Activated CD4-positive, alpha-beta T cell treated with anti-CD3 and anti-CD28 coated beads for 1 hour (primary cell): ENCODE measurements at regions not wholly inside any gene's neighbourhood (a gene's known extent, or its start where the extent isn't known, plus 50 kb on each side); places are given as distances from the start of the nearest gene placed in this dataset.
A peak's percentile ranks its signal among the peaks of the same experiment; 100 is the strongest.
"Not testable (repeated sequence)": the region's sequence is repeated elsewhere in the genome, so short reads cannot be mapped to it uniquely, and the experiment has no call there.

Experiments used
- DNase-seq: peaks from one replicate; pipeline ENCODE4 v3.0.0-alpha.2; 2020

DNA sequence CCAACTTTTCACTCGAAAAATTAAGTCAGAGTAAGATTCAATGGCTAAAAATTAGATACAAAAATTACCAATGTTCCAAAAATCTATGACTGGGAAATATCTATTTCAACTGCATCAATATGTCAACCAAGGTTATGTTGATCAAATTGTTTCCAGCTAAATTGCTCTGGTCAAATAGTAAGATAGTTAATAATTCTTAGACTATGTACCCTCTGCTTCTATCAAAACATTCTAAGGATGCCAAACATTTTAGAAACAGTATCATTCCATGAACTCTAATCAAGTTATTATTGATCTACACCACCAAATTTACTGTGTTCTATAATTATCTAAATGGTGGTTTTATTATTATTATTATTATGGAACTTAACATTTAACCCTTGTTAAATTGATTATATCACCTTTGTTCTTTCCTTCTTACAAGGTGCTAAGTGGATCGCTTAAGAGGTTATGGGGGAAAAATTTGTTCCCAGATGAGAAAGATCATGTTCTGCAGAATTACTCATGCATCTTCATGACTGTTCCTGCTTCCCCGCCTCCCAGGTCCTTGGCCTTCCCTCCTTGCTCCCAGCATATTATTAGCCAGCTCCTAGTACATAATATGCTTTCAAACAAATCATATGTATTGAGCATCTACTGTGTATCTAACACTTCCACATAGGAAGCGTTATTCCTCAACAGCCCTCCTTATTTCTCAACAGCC lies 240.5 kb upstream of the KRR1 start:
- no peak for DNase-seq

DNA sequence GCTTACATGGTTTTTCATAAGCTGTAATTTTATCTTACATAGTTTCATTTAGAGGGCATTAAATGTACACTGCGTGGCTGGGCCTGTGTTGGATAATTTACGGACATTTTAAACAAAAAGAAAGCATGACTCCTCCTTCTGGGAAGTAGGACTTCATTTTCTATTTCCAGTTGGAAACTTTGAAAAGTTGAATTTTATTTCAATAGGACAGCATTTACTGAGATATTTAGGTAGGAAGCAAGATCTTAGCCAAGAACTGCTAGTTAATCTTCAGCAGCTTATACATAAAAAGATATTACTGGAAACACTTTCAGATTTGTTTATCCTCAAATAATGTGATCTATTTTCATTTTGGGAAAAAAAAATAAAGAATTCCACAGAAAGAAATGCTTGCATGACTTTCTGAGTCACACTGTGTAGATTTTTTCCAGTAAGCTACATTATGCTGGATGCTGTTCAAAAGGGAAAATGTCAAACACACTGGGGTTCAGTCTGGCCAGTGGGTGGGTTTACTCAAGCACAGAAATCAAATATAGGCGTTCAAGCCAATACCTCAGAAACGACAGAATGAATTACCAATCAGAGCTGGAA lies 239.4 kb upstream of the KRR1 start:
- DNase-seq, result no peak

DNA sequence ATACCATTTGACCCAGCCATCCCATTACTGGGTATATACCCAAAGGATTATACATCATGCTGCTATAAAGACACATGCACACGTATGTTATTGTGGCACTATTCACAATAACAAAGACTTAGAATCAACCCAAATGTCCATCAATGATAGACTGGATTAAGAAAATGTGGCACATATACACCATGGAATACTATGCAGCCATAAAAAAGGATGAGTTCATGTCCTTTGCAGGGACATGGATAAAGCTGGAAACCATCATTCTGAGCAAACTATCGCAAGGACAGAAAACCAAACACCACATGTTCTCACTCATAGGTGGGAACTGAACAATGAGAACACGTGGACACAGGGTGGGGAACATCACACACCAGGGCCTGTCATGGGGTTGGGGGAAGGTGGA lies 237.6 kb upstream of the KRR1 start:
- not testable (repeated sequence) for DNase-seq

DNA sequence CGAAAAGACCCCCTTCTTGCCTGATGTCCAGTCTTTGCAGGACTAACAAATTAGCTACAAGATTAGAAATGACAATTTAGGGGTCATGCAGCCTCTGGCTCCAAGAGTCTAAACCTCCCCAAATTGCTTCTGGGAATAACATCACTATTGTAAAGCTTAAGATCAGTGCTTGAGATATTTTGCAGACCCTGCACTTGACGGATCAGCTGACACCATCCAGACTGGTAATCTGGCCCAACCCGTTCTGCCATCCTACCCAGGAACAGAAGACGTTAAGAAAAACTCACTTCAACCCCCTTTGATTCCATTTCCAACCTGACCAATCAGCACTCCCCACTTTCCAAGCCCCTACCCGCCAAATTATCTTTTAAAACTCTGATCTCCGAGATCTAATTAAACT lies 236.7 kb upstream of the KRR1 start:
- no peak for DNase-seq

DNA sequence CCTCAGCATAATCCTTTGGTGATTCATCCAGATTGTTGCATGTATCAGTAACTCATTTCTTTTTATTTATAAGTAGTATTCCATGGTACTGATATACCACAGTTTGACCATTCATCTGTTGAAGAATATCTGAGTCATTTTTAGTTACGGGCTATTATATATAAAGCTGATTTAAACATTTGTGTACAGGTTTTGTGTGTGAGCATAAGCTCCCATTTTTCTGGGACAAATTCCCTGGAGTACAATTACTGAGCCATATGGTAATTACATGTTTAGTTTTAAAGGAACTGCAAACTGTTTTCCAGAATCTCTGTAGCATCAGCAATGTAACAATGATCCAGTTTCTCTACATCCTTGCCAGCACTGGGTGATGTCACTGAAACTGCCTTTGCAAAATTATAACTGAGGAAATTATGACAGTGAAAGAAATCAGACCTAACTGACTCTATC lies 236.2 kb upstream of the KRR1 start:
- no peak for DNase-seq

DNA sequence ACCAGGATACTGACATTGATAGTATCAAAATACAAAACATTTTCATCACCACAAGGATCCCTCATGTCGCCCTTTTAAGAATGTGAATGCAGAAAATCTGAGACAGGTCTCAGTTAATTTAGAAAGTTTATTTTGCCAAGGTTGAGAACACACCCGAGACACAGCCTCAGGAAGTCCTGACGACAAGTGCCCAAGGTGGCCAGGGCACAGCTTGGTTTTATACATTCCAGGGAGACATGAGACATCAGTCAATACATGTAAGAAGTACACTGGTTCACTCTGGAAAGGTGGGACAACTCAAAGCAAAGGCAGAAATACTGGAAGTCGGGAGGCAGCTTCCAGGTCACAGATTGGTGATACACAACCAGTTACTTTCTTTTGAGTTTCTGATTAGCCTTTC lies 235.2 kb upstream of the KRR1 start:
- no peak for DNase-seq

DNA sequence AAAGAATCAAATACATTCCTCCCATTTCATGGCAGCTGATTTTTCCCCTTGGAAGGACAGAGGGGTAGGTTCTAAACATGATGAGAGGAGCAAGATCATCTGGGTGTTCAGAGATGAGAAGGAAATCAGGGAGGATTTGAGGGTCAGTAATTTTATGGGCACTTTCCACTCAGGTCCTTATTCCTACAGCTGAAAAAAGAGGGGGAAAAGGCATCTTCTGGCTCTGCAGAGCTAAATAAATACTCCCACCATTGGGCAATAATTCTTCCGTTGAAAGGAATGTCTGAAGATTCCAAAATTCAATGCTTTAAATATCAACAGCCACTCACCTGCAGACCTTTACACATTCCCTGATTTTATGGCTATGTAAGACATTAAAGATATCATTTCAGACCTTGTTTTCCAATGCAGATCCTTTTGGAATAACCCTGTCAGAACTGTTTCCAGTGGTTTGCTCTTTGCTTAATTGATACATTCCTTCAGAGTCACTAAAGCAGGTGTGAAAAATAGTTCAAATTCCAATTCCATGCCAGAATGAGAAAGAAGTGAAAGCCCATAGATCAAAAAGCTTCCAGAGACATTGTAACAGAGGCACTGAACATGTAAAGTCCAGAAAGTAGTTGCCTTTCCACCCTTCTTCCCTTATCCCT lies 233.3 kb upstream of the KRR1 start:
- no peak for DNase-seq

DNA sequence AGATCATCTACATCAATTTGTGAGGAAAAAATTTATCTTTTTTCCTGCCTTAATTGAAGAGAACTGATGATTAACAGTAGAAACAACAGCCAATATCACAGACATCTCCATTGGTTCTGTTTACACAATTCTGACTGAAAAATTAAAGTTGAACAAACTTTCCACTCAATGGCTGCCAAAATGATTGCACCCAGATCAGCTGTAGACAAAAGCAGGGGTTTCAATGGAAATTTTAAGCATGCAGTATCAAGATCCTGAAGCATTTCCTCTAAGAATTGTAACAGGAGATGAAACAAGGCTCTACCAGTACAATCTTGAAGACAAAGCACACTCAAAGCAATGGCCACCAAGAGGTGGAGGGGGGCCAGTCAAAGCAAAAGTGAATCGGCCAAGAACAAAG lies 231.6 kb upstream of the KRR1 start:
- DNase-seq, result no peak

DNA sequence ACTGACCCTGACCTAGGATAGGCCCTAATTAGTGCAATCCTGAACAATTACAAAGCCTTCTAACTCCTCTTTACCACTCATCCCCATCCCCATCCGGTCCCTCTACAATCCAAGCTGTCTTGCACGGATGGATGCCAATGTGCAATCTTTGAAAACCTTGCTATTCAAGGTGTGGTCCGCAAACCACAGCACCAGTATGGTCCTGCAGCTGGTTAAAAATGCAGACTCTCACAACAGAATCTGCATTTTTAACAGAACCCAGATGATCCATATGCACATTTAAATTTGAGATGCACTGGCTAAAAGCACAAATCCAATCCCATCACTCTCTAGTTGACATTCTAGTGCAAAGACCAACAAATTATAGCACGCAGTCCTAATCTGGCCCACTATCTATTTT lies 230.6 kb upstream of the KRR1 start:
- DNase-seq, result no peak

DNA sequence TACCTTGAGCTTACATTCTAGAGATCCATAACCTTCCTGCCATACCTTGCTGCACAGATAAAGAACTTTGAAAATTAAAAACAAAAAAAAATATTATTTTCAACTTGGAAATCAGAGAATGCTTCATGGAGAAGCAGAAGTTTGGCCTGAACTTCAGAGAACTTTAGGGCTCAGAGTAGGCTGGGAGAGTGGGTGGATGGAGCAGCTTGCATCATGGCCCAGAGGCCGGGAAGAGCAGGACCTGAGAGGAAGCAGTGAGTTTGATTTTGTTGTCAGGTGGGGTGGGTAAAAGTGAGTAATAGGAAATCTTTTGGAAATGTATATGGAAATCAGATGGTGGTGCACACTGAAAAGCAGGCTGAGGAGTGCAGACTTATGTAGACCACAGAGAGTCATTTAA lies 228.5 kb upstream of the KRR1 start:
- DNase-seq, result no peak

DNA sequence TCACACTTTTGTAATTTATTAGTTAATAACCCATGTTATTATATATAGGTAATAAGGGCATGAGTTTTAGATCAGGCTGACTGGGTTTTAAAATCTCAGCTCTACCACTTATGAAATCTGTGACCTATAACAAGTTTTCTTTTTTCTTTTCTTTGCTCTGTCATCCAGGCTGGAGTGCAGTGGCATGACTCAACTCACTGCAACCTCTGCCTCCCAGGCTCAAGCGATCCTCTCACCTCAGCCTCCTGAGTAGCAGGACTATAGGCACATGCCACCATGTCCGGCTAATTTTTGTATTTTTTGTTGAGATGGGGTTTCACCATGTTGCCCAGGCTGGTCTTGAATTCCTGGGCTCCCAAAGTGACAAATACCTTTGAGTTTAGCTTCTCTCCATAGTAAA lies 227.7 kb upstream of the KRR1 start:
- not testable (repeated sequence) for DNase-seq

DNA sequence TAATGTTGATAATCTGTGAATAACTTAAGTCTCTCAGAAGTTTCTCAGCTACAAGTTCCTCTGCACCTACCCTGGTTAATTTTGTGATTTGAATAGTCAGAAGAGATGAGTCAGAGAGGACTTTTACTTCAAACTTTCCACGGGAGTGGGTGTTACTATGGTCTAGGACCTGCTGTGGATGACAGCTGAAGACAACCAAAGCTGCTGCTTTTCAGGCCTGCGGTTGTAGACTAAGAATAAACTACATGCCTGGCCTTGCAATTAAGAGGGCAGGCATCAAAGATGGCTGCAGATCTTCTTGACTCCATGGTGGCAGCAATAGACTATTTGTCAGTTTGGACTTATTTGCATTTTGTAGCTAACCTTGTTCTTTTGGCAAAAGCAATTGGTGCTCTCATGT lies 227.1 kb upstream of the KRR1 start:
- no peak for DNase-seq

DNA sequence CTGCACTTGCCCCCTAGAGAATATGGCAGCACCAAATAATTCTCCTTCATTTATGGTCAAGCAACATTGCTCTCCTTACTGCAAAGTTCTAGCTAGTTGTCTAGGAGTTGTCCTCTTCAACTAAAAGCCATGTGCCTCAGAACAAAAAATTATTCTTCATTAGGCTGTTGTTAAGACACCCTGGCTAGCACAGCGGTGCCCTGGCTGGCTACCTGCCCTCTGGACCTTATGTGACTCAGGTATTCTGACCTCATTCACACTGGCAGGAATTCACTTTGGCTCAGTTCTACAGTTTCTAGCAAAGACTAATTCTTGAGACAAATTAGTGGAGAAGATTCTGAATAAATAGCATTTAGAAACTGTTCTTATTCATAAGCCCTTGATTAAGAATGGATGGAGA lies 224.4 kb upstream of the KRR1 start:
- DNase-seq, result no peak

DNA sequence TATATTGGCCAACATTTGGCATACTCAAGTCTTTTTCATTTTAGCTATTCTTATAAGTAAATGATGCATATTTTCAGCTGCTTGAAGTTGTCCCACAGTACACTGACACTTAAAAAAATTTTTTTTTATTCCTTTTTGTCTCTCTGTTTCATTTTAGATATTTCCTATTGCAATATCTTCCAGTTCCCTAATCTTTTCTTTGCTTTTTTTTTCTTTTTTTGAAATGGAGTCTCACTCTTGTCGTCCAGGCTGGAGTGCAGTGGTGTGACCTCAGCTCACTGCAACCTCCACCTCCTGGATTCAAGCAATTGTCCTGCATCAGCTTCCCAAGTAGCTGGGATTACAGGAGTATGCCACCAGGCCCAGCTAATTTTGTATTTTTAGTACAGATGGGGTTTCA lies 217.4 kb upstream of the KRR1 start:
- no peak for DNase-seq

DNA sequence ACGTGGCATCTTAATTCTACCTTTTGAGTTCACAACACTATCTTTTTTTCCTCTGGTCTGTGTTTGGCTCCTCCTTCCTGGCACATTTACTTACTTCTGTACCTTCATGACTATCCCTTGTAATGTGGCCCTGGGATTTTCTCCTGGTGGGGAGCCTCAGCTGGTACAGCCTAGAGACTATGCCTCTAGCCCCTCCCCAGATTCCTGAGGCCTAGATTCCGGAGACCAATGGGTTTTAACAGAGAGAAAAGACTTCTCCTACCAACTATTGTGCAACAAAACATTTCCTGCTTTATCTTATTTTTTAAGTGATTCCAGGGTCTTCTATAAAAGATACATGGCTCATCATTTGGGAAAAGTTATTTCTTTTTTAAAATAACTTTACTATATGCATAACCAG lies 216.2 kb upstream of the KRR1 start:
- no peak for DNase-seq

DNA sequence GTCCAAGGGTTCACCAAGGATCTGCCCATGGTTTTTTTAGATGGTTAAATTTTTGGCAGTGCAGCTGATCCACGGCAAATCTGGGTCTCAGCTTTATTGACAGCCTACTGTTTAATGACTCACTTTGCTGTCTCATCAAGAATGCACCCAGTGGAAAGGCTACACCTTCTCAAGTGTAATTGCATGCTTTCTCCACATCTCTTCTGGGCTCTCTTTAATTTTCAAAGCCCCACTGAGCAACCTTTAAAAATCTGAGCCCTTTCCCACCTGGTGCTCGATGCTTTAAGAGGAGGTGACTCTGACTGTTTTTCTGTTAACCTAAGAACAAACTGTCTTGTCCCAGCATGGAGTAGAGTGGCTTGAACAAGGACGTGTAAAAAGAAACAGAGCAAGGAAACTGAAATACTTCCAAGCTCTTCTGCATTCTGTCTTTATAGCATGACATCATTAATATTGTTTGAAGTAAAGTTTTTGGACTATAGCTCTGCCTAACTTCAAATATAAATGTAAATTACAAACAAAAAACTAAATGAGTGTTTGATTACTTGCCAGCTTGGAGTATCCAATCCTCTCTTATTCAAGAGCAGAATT lies 214.2 kb upstream of the KRR1 start:
- no peak for DNase-seq

DNA sequence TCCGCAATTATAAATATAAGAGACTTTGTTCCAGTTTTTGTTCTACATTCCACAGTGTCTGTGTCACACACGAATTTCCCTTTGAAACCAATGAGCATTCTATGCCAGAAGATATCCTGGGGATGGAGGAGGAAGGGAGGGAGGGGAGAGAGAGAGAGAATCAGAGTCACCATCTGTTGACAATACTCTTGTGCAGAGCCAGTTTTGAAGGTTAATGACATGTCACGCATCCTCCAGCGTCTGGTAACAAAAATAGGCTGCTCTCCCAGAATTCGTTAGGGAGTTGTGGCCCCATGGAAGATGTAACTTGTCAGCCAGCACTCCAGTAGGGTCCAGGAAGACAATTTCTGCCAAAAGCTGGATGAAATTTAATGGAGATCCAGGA lies 213.5 kb upstream of the KRR1 start:
- DNase-seq, result no peak

DNA sequence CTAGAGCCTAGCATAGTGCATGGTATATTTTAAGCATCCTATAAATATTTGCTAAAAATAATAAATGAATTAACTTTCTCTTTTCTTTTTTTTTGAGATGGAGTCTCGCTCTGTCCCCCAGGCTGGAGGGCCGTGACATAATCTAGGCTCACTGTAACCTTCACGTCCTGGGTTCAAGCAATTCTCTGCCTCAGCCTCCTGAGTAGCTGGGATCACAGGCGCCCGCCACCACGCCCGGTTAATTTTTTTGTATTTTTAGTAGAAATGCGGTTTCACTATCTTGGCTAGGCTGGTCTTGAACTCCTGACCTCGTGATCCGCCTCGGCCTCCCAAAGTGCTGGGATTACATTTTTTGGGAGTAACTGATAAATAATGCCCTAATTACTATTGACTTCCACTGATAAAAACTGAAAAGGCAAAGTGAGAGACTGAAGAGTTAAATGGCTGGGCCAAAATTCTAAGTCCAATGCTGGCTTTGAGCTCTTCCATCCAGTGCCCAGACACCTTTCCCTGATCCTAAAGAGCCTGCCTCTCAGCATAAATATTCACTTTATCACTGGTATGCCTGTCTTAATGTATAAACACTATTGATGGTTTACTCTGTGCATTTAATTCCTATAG lies 213.0 kb upstream of the KRR1 start:
- DNase-seq, result no peak

DNA sequence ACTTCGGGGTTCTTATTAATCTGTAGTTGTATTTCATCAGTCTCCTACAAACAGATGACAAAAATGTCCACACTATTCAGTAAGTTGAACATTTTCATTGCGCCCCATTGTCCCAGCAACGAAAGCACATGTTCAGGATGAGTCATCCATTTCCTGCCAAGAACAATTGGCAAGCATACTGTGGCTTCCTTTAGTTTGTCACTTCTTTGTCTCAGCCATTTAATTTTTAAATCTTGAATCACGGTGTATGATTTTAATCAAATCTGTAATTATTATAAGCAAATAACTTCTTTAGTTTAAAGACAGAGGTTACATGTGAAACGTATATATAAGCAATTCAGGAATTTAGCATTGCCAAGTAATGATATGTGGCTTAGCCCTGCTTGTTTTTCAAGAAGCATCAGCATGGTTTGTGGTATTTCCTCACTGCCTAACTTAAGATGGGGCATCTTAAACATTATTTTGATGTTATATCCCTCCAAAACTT lies 211.3 kb upstream of the KRR1 start:
- DNase-seq, result peak; percentile 14

DNA sequence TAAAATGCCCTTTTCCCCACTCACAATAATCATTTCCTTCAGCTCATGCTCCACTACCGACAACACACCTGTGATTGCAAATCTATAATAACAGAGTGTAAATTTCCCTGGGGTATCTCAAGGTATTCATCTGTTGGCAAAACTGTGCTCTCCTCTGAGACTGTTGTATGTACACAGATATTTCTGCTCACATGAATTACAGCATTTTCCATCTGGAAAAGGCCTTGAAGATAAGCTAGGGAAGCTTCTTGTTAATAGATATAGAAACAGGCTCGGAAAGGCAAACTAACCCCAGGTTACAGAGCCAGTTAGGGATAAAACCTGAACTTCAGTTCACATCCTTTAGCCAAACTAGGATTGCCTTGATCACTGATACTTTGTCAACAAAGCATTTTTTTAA lies 210.4 kb upstream of the KRR1 start:
- no peak for DNase-seq

DNA sequence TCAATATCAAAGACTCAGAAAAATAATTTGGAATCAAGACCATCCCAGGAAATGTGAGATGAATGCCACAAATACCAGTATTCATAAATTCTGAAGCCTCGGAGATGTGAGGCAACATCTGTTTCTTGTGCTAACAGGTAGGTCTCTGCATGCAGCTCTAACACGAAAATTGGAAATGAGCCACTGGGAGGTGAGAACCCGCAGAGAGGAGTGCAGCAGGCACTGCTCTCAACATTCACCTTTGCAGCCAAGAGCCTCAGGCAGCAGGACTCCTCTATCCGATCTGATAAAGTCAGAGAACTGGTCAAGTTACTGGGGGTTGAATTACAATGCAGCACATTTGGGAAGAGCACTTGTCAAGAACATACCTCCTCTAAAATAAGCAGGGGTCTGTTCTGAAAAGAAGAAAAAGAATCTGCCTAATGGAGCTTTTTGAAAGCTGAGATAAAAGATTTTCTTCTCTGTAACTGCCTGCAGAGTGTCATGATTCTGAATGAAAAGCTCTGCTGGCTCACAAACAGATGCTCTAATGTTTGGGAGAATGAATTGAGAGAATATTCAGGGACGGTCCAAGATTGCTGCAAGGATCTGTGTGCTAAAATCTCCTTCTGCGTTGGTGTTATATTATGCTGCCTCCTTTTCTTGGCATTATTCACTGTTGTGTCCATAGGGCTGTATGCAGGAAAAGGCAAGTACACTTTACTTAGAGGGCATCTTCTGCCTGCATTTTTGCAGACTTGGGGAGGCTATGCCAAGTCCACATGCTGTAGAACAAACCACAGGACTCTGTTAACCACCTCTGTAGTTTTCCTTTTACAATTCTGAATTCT lies 209.6 kb upstream of the KRR1 start:
- no peak for DNase-seq

DNA sequence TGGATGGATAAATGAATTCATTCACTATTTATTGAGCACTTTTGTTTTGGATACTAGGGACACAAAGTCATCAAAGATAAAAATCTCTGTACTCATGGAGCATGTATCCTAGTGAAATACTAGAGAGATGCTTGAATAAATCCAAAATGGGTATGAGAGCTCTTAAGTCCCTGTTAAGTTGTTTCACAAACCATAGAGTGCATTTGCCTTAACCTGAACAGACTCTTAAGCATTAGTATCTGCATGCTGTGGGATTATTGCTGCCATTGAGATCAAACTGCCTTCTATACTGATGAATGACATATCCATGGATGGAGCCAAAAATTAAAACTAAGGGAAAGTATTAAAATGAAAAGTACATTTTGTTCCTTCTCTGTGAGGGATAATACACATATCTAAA lies 206.5 kb upstream of the KRR1 start:
- no peak for DNase-seq
